ENCODE measurements at regions not wholly inside any gene's neighbourhood (a gene's known extent, or its start where the extent isn't known, plus 50 kb on each side); places are given as distances from the start of the nearest gene placed in this dataset.
"Not testable (repeated sequence)": the region's sequence is repeated elsewhere in the genome, so short reads cannot be mapped to it uniquely, and the experiment has no call there.

DNA sequence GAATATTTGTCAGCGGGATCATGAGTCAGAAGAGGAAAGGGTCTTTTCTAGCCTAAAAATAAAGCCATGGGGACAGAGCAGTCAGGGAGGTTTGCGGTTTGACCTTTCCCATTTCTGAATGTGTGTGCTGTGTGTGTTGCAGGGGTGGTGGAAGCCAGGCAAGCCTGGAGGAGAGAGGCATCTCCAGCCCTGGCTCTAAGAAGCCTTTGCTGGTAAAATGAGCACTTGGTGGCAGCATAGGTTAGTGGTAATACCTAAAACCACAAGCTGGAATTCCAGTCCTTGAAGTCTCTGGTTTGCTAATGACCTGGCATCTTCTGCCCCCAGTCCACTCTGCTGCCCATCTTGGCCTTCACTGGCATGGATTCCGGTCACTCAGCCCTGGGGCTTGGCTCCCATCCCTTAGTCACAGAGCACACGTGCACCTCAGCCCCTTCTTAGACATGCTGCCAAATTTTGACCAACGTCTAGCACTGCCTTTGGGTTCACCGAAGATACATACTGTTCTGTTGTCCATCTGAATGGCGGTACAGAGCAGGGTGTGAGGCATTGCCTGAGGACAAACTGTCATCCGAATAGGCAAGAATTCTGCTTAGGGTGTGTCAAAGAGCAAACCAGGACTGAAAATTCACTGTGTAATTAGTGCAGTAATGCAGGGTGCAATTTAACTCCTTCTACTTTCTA, 52.7 kb downstream of the KCNA5 start:
- no peak for DNase-seq (ENCODE audit: low read depth, low spot score)
- H3K4me1 ChIP-seq (ENCODE audit: control insufficient read depth, insufficient read depth, low read length), result no peaks in the 10 kb centered on the region
- no peaks in the 10 kb centered on the region for H3K36me3 ChIP-seq (ENCODE audit: control insufficient read depth, insufficient read depth, low read length)
- H3K27me3 ChIP-seq (ENCODE audit: control insufficient read depth, insufficient read depth, low read length), result no peaks in the 10 kb centered on the region
- no peak overlapping the region for H3K27ac ChIP-seq (ENCODE audit: low read length)
- no CpG with 5 or more reads among the region's 8 CpGs for WGBS (ENCODE audit: insufficient coverage, insufficient read length)
- no peak overlapping the region for H3K4me3 ChIP-seq (ENCODE audit: low read length)
- H3K9me3 ChIP-seq (ENCODE audit: control insufficient read depth, insufficient read depth, low read length), result no peaks in the 10 kb centered on the region

GRCh38 chr12:5097786-5098185, 54.1 kb downstream of the KCNA5 start:
- Histone ChIP-seq H3K4me1 (ENCODE audit: control insufficient read depth, insufficient read depth, low read length) (no peaks in the 10 kb centered on the region), H3K36me3 (ENCODE audit: control insufficient read depth, insufficient read depth, low read length) (no peaks in the 10 kb centered on the region), H3K9me3 (ENCODE audit: control insufficient read depth, insufficient read depth, low read length) (no peaks in the 10 kb centered on the region), H3K27ac (ENCODE audit: low read length) (no peak overlapping the region), H3K4me3 (ENCODE audit: low read length) (no peak overlapping the region), H3K27me3 (ENCODE audit: control insufficient read depth, insufficient read depth, low read length) (no peaks in the 10 kb centered on the region)
- no peak for DNase-seq (ENCODE audit: low read depth, low spot score)
- WGBS (ENCODE audit: insufficient coverage, insufficient read length), result no CpG with 5 or more reads among the region's 6 CpGs

- H3K36me3 ChIP-seq (ENCODE audit: control insufficient read depth, insufficient read depth, low read length), result no peaks in the 10 kb centered on the region
- no peaks in the 10 kb centered on the region for H3K9me3 ChIP-seq (ENCODE audit: control insufficient read depth, insufficient read depth, low read length)
- H3K4me3 ChIP-seq (ENCODE audit: low read length), result no peak overlapping the region
- H3K27me3 ChIP-seq (ENCODE audit: control insufficient read depth, insufficient read depth, low read length), result no peaks in the 10 kb centered on the region
- no CpG with 5 or more reads among the region's 13 CpGs for WGBS (ENCODE audit: insufficient coverage, insufficient read length)
- H3K27ac ChIP-seq (ENCODE audit: low read length), result no peak overlapping the region
- DNase-seq (ENCODE audit: low read depth, low spot score), result no peak
- no peaks in the 10 kb centered on the region for H3K4me1 ChIP-seq (ENCODE audit: control insufficient read depth, insufficient read depth, low read length)
Observed at GRCh38 chr12:5099136-5099535, 55.5 kb downstream of the KCNA5 start.

GRCh38 chr12:5099591-5099990, 55.9 kb downstream of the KCNA5 start:
- Histone ChIP-seq H3K9me3 (ENCODE audit: control insufficient read depth, insufficient read depth, low read length) (no peaks in the 10 kb centered on the region), H3K36me3 (ENCODE audit: control insufficient read depth, insufficient read depth, low read length) (no peaks in the 10 kb centered on the region), H3K4me1 (ENCODE audit: control insufficient read depth, insufficient read depth, low read length) (no peaks in the 10 kb centered on the region), H3K4me3 (ENCODE audit: low read length) (no peak overlapping the region), H3K27me3 (ENCODE audit: control insufficient read depth, insufficient read depth, low read length) (no peaks in the 10 kb centered on the region), H3K27ac (ENCODE audit: low read length) (no peak overlapping the region)
- 100% methylated on average over 1 of the region's 7 CpGs for WGBS (ENCODE audit: insufficient coverage, insufficient read length)
- DNase-seq (ENCODE audit: low read depth, low spot score), result no peak

- no peaks in the 10 kb centered on the region for H3K27me3 ChIP-seq (ENCODE audit: control insufficient read depth, insufficient read depth, low read length)
- no peaks in the 10 kb centered on the region for H3K36me3 ChIP-seq (ENCODE audit: control insufficient read depth, insufficient read depth, low read length)
- WGBS (ENCODE audit: insufficient coverage, insufficient read length), result no CpG with 5 or more reads among the region's 3 CpGs
- DNase-seq (ENCODE audit: low read depth, low spot score), result no peak
- H3K9me3 ChIP-seq (ENCODE audit: control insufficient read depth, insufficient read depth, low read length), result no peaks in the 10 kb centered on the region
- H3K4me1 ChIP-seq (ENCODE audit: control insufficient read depth, insufficient read depth, low read length), result no peaks in the 10 kb centered on the region
- no peak overlapping the region for H3K27ac ChIP-seq (ENCODE audit: low read length)
- no peak overlapping the region for H3K4me3 ChIP-seq (ENCODE audit: low read length)
Observed at GRCh38 chr12:5101686-5102085, 58.0 kb downstream of the KCNA5 start.

DNA sequence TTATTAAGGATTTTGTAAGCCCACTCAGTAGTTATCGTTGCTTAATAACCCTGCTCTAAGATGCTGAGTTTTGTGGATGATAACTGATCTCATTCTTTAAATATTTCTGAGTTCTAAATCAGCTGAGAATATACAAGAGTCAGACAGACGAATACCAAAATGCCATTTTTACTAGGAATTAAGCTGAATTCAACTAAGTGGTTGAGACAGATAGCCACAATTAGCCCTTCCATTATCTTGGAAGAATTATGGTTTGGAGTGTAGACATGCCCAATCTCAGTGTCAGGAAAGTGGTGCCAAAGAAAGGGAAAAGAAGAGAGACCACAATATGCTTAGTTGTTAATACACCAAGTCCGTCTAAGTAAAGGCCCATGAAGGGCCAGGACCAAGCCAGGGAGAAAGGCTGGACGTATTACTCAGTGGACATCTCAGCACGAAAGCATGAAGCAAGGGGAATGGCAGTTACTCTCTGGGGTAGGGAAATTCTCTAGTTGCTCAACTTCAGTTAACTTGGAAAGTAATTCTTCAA, 58.6 kb downstream of the KCNA5 start:
- Histone ChIP-seq H3K9me3 (ENCODE audit: control insufficient read depth, insufficient read depth, low read length) (no peaks in the 10 kb centered on the region), H3K4me1 (ENCODE audit: control insufficient read depth, insufficient read depth, low read length) (no peaks in the 10 kb centered on the region), H3K4me3 (ENCODE audit: low read length) (no peak overlapping the region), H3K36me3 (ENCODE audit: control insufficient read depth, insufficient read depth, low read length) (no peaks in the 10 kb centered on the region), H3K27me3 (ENCODE audit: control insufficient read depth, insufficient read depth, low read length) (no peaks in the 10 kb centered on the region), H3K27ac (ENCODE audit: low read length) (no peak overlapping the region)
- WGBS (ENCODE audit: insufficient coverage, insufficient read length), result no CpG with 5 or more reads among the region's 5 CpGs
- no peak for DNase-seq (ENCODE audit: low read depth, low spot score)

DNA sequence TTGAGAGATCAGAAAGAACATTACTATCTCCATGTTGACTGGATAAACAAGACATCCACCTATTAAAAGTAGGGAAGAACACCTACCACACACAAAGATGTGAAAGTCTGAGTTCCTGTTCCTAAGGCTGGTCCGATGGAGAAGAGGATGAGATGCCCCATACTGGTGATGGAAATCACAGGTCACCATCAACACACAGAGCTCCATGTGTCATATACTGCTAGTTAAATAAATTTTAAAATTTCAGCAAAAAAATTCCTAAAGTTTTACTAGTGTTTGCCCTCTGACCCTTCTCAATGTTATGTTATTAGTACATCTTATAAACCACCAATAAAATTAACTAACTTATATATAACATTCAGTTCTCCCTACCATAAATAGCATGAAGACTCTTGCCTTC, 59.1 kb downstream of the KCNA5 start:
- no peaks in the 10 kb centered on the region for H3K36me3 ChIP-seq (ENCODE audit: control insufficient read depth, insufficient read depth, low read length)
- DNase-seq (ENCODE audit: low read depth, low spot score), result no peak
- no peaks in the 10 kb centered on the region for H3K4me1 ChIP-seq (ENCODE audit: control insufficient read depth, insufficient read depth, low read length)
- H3K9me3 ChIP-seq (ENCODE audit: control insufficient read depth, insufficient read depth, low read length), result no peaks in the 10 kb centered on the region
- H3K27ac ChIP-seq (ENCODE audit: low read length), result no peak overlapping the region
- H3K4me3 ChIP-seq (ENCODE audit: low read length), result no peak overlapping the region
- no CpG with 5 or more reads among the region's 1 CpG for WGBS (ENCODE audit: insufficient coverage, insufficient read length)
- no peaks in the 10 kb centered on the region for H3K27me3 ChIP-seq (ENCODE audit: control insufficient read depth, insufficient read depth, low read length)

GRCh38 chr12:5110345-5110744, 66.7 kb downstream of the KCNA5 start:
- H3K27ac ChIP-seq (ENCODE audit: low read length), result no peak overlapping the region
- H3K9me3 ChIP-seq (ENCODE audit: control insufficient read depth, insufficient read depth, low read length), result no peaks in the 10 kb centered on the region
- no peaks in the 10 kb centered on the region for H3K36me3 ChIP-seq (ENCODE audit: control insufficient read depth, insufficient read depth, low read length)
- no peaks in the 10 kb centered on the region for H3K27me3 ChIP-seq (ENCODE audit: control insufficient read depth, insufficient read depth, low read length)
- no peak overlapping the region for H3K4me3 ChIP-seq (ENCODE audit: low read length)
- H3K4me1 ChIP-seq (ENCODE audit: control insufficient read depth, insufficient read depth, low read length), result no peaks in the 10 kb centered on the region
- no peak for DNase-seq (ENCODE audit: low read depth, low spot score)
- WGBS (ENCODE audit: insufficient coverage, insufficient read length), result no CpG with 5 or more reads among the region's 1 CpG

DNA sequence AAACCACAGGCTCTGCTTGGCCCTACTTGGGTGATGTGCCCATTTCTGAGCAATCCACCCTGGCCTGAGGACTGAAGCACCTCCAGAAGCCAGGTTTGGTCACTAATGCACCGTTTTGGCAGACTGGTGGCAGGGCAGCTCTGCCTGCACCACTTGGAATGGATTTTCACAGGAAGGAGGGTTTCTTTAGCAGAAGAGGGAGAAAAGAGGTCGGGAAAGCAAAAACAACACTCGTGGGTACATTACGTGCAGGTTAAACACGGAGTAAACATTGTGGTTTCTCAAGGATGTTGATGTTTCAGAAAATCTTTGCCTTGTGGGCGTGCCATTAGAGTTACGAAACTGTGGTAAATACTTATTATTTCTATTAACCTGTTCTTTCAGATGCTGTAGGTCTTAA, 70.8 kb downstream of the KCNA5 start:
- WGBS (ENCODE audit: insufficient coverage, insufficient read length), result no CpG with 5 or more reads among the region's 7 CpGs
- Histone ChIP-seq H3K4me1 (ENCODE audit: control insufficient read depth, insufficient read depth, low read length) (no peaks in the 10 kb centered on the region), H3K27ac (ENCODE audit: low read length) (no peak overlapping the region), H3K9me3 (ENCODE audit: control insufficient read depth, insufficient read depth, low read length) (no peaks in the 10 kb centered on the region), H3K27me3 (ENCODE audit: control insufficient read depth, insufficient read depth, low read length) (no peaks in the 10 kb centered on the region), H3K36me3 (ENCODE audit: control insufficient read depth, insufficient read depth, low read length) (no peaks in the 10 kb centered on the region), H3K4me3 (ENCODE audit: low read length) (no peak overlapping the region)
- no peak for DNase-seq (ENCODE audit: low read depth, low spot score)

- no CpG with 5 or more reads among the region's 20 CpGs for WGBS (ENCODE audit: insufficient coverage, insufficient read length)
- not testable (repeated sequence) for H3K27me3 ChIP-seq (ENCODE audit: control insufficient read depth, insufficient read depth, low read length); H3K36me3 ChIP-seq (ENCODE audit: control insufficient read depth, insufficient read depth, low read length); H3K4me3 ChIP-seq (ENCODE audit: low read length); H3K9me3 ChIP-seq (ENCODE audit: control insufficient read depth, insufficient read depth, low read length); H3K27ac ChIP-seq (ENCODE audit: low read length); DNase-seq (ENCODE audit: low read depth, low spot score); H3K4me1 ChIP-seq (ENCODE audit: control insufficient read depth, insufficient read depth, low read length)
Observed at GRCh38 chr12:5121784-5122183, 78.1 kb downstream of the KCNA5 start.

GRCh38 chr12:5122256-5122831, 78.7 kb downstream of the KCNA5 start:
- WGBS (ENCODE audit: insufficient coverage, insufficient read length), result no CpG with 5 or more reads among the region's 14 CpGs
- not testable (repeated sequence) for H3K27ac ChIP-seq (ENCODE audit: low read length); H3K27me3 ChIP-seq (ENCODE audit: control insufficient read depth, insufficient read depth, low read length); H3K4me3 ChIP-seq (ENCODE audit: low read length); H3K9me3 ChIP-seq (ENCODE audit: control insufficient read depth, insufficient read depth, low read length); H3K36me3 ChIP-seq (ENCODE audit: control insufficient read depth, insufficient read depth, low read length); DNase-seq (ENCODE audit: low read depth, low spot score); H3K4me1 ChIP-seq (ENCODE audit: control insufficient read depth, insufficient read depth, low read length)

All from iPS DF 6.9 (cell line).